ENCODE measurements at regions not wholly inside any gene's neighbourhood (a gene's known extent, or its start where the extent isn't known, plus 50 kb on each side); places are given as distances from the start of the nearest gene placed in this dataset.
A peak's percentile ranks its signal among the peaks of the same experiment; 100 is the strongest.
"Not testable (repeated sequence)": the region's sequence is repeated elsewhere in the genome, so short reads cannot be mapped to it uniquely, and the experiment has no call there.

GRCh38 chr1:168490306-168490705 lies 53.5 kb downstream of the XCL2 start:
- no peak for DNase-seq (ENCODE audit: low read depth)

GRCh38 chr1:168488138-168488537 lies 55.7 kb downstream of the XCL2 start:
- no peak for DNase-seq (ENCODE audit: low read depth)

DNA sequence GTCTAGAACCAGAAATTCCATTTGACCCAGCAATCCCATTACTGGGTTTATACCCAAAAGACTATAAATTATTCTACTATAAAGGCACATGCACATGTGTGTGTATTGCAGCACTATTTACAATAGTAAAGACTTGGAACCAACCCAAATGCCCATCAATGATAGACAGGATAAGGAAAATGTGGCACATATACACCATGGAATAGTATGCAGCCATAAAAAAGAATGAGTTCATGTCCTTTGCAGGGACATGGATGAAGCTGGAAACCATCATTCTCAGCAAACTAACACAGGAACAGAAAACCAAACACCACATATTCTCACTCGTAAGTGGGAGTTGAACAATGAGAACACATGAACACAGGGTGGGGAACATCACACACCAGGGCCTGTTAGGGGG lies 57.0 kb downstream of the XCL2 start:
- not testable (repeated sequence) for DNase-seq (ENCODE audit: low read depth)

- no peak for DNase-seq (ENCODE audit: low read depth)
These were observed 58.7 kb downstream of the XCL2 start for GRCh38 chr1:168485048-168485447.

DNA sequence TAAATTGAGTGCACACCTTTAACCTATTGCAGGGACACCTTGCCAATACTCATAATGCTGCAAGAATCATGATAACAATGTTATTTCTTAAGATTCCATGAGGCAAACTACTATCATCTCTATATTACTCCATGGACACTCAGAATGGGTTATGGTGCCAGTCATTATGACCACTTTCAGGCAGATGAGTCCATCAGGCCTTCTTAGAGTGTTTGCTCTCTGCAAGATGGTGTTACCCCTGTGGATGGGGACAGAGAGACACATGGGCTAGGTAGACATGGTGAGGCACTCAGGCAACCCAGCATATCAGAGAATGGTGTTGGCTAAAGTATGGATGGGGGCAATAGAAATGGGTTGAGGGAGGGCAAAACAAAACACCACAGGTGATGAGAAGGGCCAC lies 59.7 kb downstream of the XCL2 start:
- no peak for DNase-seq (ENCODE audit: low read depth)

DNA sequence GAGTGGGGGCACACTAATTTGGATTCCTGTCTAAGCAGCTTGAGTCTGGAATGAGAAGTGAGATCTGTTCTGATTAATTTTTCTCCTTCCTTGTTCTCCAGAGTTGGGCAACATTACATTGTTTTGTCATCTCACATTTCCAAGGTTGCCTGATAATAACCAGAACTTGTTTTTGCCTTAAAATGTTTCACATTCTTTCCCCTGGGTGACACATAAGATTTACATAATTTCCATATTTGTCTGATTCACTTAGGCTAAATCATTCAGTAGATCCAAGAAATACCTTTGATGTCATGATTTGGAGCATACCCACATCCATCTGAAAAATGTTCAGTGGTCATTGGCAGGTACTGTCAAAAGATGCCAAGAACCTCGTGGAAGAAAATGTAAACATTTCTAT lies 60.3 kb downstream of the XCL2 start:
- DNase-seq (ENCODE audit: low read depth): peak; percentile 68

DNA sequence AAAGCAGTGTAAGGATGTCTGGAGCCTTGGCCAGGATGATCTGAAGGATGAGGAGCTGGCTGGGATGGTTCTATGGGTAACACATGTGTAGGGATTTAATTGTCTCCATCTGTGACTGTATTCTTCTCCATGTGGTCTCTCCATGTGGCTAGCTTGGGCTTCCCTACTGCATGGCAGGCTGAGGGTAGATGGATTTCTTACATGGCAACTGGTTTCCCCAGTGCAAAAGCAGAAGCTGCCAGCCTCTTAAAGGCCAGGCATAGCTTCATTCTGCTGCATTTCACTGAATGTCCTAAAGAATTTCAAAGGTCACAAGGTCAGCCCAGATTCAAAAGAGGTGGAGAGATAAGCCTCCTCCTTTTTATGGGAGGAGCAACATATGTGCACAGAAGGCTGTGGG lies 61.7 kb downstream of the XCL2 start:
- DNase-seq (ENCODE audit: low read depth): no peak

DNA sequence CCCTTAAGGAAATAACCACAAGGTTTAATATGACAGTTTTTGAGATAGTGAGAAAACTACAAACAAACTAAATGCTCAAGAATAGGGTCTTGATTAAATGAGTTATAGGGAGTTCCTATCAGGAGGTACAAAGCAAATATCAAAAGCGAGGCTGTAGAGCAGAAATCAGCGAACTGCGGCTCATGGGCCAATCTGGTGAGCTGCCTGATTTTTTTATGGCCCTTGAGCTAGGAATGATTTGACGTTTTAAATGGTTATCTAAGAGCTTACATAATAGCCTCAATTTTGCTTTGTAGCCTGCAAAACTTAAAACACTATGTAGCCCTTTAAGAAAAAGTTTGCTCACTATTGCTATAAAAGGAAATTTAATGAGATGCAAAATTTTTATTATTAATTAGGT lies 62.2 kb downstream of the XCL2 start:
- no peak for DNase-seq (ENCODE audit: low read depth)

GRCh38 chr1:168480997-168481396 lies 62.8 kb downstream of the XCL2 start:
- DNase-seq (ENCODE audit: low read depth): no peak

DNA sequence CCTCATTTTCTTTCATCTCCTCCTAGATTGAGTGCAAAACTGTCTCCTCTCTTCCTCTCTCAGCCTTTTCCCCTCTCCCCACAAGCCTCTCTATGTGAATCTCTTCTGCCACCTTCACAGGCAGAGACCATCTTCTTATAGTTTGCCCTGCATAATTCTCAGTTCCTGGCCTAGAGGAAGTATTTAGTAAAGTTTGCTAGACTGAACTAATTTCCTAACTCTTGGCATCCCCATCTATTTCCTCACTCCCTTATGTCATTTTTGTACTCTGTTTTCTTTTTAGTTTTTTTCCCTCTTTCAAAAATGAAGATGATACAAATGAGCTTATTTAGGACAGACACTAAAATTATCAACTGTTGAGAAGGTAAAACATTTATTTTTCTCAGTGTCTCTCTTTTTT lies 66.0 kb downstream of the XCL2 start:
- no peak for DNase-seq (ENCODE audit: low read depth)

DNA sequence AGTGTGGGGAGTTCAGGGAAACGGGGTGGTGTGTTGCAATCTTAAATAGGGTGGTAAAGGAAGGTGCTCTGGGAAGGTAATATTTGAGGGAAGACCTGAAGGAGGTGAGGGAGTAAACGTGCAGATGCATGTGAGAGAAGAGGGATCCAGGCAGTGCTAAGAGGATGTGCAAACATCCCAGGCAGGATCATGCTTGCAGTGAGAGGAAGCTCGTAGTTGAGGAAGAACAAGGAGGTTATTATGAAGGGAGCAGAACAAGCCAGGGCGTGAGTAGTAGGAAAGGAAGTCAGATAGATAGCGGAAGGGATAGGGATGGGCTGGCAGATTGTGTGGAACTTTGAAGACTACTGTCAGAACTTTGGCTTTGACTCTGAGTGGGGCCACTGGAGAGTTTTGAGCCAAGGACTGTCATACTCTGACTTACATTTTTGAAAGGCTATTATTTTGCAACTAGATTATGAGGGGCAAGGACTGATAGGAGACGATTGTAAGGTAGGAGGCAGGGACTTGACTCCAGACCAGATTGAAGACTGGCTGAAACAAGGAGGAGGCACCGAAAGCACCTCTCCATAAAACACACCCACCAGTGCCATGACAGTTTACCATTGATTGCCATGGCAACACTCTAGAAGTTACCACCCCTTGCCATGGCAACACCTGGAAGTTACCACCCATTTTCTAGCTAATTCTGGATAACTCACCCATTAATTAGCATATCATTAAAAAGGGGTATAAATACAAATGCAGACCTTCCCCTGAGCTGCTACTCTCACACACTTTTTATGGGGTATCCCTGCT lies 67.0 kb downstream of the XCL2 start:
- DNase-seq (ENCODE audit: low read depth): no peak

DNA sequence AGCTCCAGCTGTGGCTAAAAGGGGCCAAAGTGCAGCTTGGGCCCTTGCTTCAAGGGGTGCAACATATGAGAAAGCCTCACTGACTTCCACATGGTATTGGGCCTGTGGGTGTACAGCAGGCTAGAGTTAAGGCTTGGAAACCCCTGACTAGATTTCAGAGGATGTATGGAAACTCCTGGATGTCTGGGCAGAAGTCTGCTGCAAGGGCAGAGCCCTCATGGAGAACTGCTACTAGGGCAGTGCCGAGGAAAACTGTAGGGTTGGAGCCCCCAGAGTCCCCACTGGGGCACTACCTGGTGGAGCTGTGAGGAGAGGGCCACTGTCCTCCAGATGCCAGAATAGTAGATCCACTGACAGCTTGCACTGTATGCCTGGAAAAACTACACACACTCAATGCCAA lies 69.5 kb downstream of the XCL2 start:
- no peak for DNase-seq (ENCODE audit: low read depth)

DNA sequence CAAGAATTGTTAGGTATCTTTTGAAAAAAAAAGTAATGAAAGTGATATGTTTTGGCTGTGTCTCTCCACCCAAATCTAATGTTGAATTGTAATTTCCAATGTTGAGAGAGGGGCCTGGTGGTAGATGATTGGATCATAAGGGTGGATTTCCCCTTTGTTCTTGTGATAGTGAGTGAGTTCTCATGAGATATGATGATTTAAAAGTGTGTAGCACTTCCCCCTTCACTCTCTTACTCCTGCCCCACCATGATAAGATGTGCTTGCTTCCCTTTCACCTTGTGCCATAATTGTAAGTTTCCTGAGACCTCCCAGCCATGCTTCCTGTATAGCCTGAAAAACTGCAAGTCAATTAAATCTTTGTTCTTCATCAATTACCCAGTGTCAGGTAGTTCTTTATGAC lies 70.7 kb downstream of the XCL2 start:
- no peak for DNase-seq (ENCODE audit: low read depth)

DNA sequence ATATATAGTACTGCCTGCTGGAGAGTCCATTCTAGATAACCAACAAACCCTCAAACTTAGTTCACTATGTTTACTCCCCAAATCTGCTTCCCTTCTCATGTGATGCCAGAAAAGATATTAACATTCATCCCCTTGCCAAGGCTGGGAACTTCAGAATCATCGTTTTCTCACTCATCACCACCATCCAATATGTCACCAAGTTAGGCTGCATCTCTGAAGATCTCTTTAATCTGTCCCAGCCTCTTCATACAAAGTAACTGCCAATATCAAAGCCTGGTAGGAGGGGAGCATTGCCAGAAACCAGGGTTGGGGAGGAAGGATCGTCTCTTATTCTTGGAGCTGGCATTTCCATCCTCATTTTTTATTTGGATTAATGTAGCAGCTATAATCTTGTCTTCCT lies 71.6 kb downstream of the XCL2 start:
- no peak for DNase-seq (ENCODE audit: low read depth)

DNA sequence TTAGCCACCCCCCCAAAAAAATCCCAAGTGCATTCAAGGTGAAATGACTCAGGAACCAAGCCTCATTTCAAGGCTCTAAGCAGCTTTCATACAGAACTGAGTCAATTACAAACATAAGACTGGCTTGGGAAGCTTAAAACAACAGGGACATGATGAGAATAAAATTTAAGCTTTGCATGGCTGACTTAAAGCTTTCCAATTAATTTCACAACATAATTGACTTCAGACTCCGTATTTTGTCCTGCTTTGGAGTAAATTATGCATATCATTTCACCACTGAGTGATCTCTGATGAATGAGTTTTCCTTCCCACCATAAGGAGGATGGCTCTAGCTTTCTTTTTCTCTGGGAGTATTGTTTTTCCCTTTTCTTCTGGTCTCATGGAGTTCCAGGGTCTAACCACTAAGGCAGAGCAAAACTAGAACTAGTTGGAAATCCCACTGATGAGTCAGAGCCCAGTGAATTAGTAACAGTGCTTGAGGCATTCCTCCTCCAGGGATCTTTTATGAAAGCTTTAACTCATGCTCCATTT lies 72.8 kb downstream of the XCL2 start:
- DNase-seq (ENCODE audit: low read depth): no peak

DNA sequence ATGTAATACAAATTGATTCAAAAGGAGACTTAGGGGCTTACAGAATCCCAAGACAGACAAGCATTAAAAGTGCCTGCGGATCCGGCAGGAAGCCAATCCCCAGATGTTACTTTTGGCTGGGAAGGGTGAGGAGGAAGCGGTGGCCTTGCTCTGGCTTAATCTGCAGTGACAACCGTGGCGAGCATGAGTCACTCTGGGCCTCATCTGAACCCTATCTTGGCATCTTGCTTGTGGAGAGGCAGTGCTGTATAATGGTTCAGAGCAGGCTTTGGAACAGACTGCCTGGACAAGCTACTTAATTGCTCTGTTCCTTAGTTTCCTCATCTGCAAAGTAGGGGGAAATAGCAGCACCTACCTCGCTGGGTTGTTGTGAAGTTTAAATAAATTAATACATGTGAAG lies 74.1 kb downstream of the XCL2 start:
- DNase-seq (ENCODE audit: low read depth): no peak

- no peak for DNase-seq (ENCODE audit: low read depth)
These were observed 75.0 kb downstream of the XCL2 start for GRCh38 chr1:168468822-168469221.

GRCh38 chr1:168468042-168468809 lies 75.6 kb downstream of the XCL2 start:
- DNase-seq (ENCODE audit: low read depth): no peak

GRCh38 chr1:168467452-168467851 lies 76.3 kb downstream of the XCL2 start:
- no peak for DNase-seq (ENCODE audit: low read depth)

GRCh38 chr1:168466714-168467131 lies 77.1 kb downstream of the XCL2 start:
- DNase-seq (ENCODE audit: low read depth): no peak

DNA sequence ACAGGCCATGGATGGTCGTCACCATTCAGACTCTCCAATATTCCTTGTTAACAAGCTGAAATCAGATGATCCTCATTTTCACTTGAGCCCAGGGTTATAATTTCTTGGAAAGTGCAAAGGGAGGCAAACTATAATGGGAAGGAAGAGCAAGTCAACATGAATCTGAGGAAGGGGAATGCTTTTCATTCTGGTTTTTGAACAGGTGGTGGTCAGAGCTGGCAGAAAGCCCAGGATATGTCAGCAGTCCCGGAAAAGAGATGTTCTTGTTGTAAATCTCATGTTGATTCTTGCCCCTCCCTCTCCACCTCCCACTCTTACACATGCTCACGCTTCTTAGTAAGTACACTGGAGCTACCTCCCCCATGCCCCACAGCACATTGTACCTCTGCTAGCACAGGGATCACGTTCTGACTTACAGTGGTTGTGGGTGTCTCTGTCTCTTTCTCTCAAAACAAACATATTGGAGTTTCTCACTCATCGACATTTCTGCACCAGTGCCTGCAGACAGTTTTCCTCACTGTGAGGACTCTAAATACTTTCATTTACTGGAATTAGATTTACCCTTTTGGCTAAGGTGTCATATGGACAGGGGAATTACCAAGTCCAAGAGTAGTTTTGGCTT lies 77.6 kb downstream of the XCL2 start:
- DNase-seq (ENCODE audit: low read depth): no peak

DNA sequence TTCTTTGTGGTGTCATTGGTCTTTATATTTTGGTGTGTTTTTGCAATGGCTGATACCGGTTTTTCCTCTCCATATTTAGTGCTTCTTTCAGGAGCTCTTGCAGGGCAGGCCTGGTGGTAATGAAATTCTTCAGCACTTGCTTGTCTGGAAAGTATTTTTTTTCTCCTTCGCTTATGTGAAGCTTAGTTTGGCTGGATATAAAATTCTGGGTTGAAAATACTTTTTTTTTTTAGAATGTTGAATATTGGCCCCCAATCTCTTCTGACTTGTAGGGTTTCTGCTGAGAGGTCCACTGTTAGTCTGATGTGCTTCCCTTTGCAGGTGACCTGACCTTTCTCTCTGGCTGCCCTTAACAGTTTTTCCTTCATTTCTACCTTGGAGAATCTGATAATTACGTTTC lies 82.7 kb downstream of the XCL2 start:
- DNase-seq (ENCODE audit: low read depth): not testable (repeated sequence)

DNA sequence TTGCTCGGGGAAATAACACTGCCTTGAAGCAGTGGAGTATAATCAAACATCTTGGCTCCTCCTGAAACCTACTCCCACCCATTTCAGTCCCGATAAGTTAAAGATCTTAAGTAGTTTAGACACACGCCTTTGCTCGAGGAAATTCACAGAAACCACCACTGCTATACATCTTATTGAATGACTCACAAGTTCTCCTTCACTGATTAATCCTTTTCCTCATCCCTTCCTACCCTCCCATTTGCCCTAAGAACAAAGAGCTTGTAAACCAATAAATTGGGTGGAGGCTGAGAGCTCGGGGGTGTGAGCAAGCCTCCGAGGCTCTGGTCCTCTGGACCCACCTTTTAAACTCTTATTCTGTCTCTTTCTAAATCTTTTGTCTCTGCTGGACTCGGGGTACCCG lies 86.5 kb downstream of the XCL2 start:
- not testable (repeated sequence) for DNase-seq (ENCODE audit: low read depth)
